HEK293 (cell line): ENCODE measurements at regions not wholly inside any gene's neighbourhood (a gene's known extent, or its start where the extent isn't known, plus 50 kb on each side); places are given as distances from the start of the nearest gene placed in this dataset.

Source experiments
- CTCF ChIP-seq: fragments of 450-650 bp; formaldehyde crosslinking; IDR thresholded peaks from 2 replicates; pipeline ENCODE4 v1.5.1; 2016; ENCODE audit warnings: missing biosample characterization, missing genetic modification characterization
- KLF16 ChIP-seq: fragments of 450-650 bp; formaldehyde crosslinking; IDR thresholded peaks from 2 replicates; pipeline ENCODE4 v1.5.1; 2017; ENCODE audit warnings: missing biosample characterization, missing genetic modification characterization
- TCF7L2 ChIP-seq: IDR thresholded peaks from 2 replicates; pipeline ENCODE4 v1.6.1; 2011; ENCODE audit warnings: low read depth, mild to moderate bottlenecking, inconsistent platforms, low read length, moderate library complexity, borderline replicate concordance
- ZBTB44 ChIP-seq: fragments of 450-650 bp; IDR thresholded peaks from 2 replicates; pipeline ENCODE4 v1.5.1; 2018; ENCODE audit warnings: missing biosample characterization, mild to moderate bottlenecking, missing genetic modification characterization
- ZIC2 ChIP-seq: fragments of 450-650 bp; formaldehyde crosslinking; IDR thresholded peaks from 2 replicates; pipeline ENCODE4 v1.5.1; 2016; ENCODE audit warnings: missing biosample characterization, missing genetic modification characterization
- ZNF138 ChIP-seq: fragments of 450-650 bp; formaldehyde crosslinking; IDR thresholded peaks from 2 replicates; pipeline ENCODE4 v1.5.1; 2016; ENCODE audit warnings: missing biosample characterization, missing genetic modification characterization, borderline replicate concordance

GRCh38 chr3:74345701-74346100 is 268.8 kb downstream of the CNTN3 start:
- TF ChIP-seq TCF7L2 (no peak), ZBTB44 (no peak), ZNF138 (tag by site-specific recombination) (no peak), ZIC2 (tag by site-specific recombination) (no peak), KLF16 (tag by site-specific recombination) (no peak), CTCF (no peak)
